LHCN-M2 (cell line): ENCODE measurements at regions not wholly inside any gene's neighbourhood (a gene's known extent, or its start where the extent isn't known, plus 50 kb on each side); places are given as distances from the start of the nearest gene placed in this dataset.
"Not testable (repeated sequence)": the region's sequence is repeated elsewhere in the genome, so short reads cannot be mapped to it uniquely, and the experiment has no call there.

ENCODE experiments used
- DNase-seq: peaks from one replicate; pipeline ENCODE4 v3.0.0-alpha.2; 2012; ENCODE audit warnings: low read depth

GRCh38 chr4:101670897-101671296 is 119.6 kb upstream of the BANK1 start:
- no peak for DNase-seq

- DNase-seq, result no peak
These were observed 120.2 kb upstream of the BANK1 start for GRCh38 chr4:101670370-101670769.

DNA sequence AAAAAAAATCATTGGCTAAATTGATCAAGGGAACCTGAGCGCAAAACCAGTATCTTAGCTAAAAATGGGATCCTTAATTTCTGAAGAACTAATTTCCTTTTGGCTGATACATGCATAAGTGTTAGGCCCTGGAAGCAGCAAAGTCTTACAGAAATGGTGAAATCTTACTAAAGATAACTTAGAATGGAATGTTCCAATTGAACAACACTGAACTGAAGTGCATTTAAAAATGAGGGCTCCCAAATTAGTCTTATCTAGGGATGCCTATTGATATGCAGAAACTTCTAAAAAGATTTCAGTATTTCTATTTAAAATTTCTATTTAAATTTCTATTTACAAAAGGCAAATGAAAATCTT is 120.7 kb upstream of the BANK1 start:
- DNase-seq, result no peak

DNA sequence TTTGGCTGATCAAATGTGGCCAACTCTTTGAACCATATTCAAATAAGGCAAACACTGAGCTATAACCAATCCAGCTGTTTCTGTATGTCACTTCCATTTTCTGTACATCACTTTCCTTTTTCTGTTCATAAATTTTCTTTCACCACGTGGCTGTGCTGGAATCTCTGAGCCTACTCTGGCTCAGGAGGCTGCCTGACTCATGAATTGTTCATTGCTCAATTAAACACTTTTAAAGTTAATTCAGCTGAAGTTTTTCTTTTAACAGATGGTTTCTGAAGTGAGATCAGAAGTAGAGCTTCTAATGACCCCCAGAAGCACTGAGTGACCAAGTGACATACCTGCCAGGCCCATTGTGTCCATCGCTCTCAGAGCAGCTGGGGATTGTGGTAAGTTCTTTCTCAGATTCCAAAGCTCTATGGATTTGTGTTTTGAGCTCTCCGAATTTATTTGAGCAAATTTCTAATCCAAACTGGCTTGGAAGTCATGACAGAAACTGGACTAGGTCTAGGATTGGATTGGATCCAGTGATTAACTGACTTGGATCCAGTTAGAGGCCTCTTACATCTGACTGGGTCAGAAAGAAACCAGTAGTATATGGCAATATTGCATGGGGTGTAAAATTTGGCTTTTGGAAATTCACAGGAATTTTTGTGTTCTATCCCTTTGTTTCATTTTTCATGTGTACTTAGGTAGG is 121.2 kb upstream of the BANK1 start:
- DNase-seq, result peak; percentile 48

DNA sequence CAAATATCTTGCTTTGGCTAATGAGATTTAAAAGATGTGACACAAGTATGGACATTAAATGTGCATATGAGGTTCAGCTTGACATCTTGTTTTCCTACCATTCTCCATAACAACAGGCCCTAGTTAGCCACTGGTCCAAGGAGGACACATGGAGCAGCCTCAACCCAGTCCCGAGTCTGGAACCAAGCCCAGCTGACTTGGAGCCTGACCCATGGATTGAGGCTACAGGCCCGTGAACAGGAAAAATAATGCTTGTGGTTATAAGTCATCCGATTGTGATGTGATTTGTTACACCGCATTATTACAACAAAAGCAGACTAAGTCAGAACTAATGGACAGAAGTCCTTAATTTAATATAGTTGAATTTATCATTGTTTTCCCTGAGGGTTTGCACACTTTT is 123.2 kb upstream of the BANK1 start:
- DNase-seq, result peak; percentile 66

- peak; percentile 31 for DNase-seq
These were observed 129.9 kb upstream of the BANK1 start for GRCh38 chr4:101660607-101661006.

DNA sequence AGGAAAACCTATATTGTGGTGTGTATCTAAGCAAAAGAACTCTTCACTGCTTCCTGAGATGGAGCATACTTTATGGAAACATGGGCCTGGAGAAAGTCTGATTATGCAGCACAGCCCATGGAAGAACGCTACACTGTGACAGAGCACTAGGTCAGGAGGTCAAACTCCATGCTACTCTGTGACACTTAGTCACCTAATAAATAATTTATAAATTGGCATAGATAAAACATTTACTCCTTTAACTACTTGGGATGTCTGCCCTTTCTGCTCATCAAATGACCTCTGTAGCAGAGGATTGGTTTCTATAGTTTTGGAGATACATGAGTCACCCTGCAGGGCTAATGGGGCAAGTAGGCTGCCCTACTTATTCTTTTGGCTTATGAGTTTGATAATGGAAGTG is 134.7 kb upstream of the BANK1 start:
- no peak for DNase-seq

- no peak for DNase-seq
These were observed 135.5 kb upstream of the BANK1 start for GRCh38 chr4:101655005-101655404.

- peak; percentile 72 for DNase-seq
These were observed 138.8 kb upstream of the BANK1 start for GRCh38 chr4:101651778-101652177.

GRCh38 chr4:101649790-101650515 is 140.6 kb upstream of the BANK1 start:
- no peak for DNase-seq

DNA sequence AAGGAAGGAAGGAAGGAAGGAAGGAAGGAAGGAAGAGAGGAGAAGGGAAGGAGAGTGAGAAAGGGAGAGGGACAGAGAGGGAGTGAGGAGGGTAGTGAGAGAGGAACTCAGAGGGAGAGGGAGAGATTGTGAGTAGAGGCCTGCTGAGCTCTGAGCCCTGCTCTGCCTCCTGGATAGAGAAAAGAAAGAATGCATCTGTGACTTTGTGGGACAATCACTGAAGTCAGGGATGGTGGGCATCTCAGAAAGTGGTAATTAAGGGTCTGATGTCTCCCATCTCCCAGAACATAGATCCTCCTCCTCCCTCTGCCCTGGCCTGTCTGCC is 142.9 kb upstream of the BANK1 start:
- DNase-seq, result no peak

GRCh38 chr4:101644516-101644915 is 146.0 kb upstream of the BANK1 start:
- DNase-seq, result no peak

DNA sequence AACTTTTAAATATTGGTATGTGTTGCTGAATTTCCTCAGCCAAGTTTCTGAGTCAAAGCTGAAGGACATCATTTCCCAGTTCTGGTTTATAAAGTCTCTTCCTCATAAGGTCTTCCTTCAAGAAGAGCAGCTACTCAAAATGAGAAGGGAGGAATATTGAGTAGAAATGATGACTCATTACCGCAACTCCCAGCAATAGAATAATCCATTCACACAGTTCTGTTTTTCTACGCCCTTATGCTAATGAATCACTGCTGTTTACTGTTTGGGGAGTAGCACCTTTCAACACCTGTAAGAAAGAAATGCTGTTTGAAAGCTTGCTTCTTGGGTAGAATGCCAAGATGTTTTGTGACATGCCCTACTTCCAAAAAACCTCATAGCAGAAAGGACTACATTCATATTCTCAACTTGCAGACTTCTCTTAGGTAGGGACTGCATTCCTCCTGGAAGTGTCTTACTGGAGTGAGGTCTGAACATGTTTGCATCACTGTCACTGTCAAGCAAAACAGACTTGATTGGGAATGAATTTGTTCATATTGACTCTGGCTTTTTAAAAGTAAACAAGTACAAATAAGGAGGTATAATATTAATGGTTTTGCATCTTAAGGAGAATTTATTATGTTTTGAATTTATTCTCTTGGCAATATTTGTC is 147.2 kb upstream of the BANK1 start:
- DNase-seq, result peak; percentile 17

GRCh38 chr4:101632766-101633165 is 157.8 kb upstream of the BANK1 start:
- DNase-seq, result not testable (repeated sequence)

- DNase-seq, result no peak
These were observed 160.1 kb upstream of the BANK1 start for GRCh38 chr4:101630319-101630986.

GRCh38 chr4:101621120-101621519 is 169.4 kb upstream of the BANK1 start:
- DNase-seq, result peak; percentile 58

DNA sequence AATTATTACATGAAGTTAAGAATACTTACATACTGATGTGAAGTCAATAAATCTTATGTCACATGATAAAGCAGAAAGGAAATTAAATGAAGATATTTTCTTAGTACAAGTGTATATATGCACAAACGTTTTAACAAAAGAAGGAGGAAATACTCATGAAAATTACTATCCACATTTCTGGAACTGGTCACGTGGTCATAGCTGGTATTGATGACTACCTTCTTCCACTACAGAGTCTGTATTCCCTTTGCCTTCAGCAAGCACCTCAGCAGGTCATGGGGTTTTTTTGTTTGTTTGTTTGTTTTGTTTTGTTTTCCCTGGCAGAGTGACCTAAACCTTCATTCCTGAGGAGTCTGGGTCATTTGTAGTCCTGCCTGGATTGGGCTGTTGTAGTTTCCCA is 174.9 kb upstream of the BANK1 start:
- no peak for DNase-seq

DNA sequence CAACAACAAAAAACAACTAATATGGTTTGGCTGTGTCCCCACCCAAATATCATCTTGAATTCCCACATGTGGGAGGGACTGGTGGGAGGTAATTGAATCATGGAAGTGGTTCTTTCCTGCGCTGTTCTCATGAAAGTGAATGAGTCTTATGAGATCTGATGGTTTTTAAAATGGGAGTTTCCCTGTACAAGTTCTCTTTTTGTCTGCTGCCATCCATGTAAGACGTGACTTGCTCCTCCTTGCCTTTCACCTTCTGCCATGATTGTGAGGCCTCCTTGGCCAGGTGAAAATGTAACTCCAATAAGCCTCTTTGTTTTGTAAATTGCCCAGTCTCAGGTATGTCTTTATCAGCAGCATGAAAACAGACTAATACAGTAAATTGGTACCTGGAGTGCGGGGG is 183.5 kb upstream of the BANK1 start:
- not testable (repeated sequence) for DNase-seq

- DNase-seq, result peak; percentile 79
These were observed 185.6 kb upstream of the BANK1 start for GRCh38 chr4:101604976-101605375.

DNA sequence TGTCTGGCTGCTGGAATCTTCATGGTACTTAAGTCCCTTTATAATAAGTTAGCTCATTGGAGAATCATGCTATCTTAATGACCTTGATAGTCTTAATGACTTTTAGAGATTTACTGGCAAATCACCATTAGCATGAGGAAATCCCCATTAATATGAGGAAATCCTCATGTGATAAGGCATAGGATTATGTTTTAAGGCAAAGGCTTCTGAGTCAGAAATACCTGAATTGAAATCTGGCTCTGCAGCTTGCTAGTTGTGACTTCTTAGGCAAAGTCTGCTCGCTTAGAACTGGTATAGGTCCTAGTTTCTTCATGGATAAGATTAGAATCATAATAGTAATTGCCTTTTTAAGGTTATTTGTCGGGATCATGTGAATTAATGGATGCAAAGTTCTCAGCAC is 190.2 kb upstream of the BANK1 start:
- no peak for DNase-seq

GRCh38 chr4:101599620-101600019 is 190.9 kb upstream of the BANK1 start:
- DNase-seq, result peak; percentile 80

DNA sequence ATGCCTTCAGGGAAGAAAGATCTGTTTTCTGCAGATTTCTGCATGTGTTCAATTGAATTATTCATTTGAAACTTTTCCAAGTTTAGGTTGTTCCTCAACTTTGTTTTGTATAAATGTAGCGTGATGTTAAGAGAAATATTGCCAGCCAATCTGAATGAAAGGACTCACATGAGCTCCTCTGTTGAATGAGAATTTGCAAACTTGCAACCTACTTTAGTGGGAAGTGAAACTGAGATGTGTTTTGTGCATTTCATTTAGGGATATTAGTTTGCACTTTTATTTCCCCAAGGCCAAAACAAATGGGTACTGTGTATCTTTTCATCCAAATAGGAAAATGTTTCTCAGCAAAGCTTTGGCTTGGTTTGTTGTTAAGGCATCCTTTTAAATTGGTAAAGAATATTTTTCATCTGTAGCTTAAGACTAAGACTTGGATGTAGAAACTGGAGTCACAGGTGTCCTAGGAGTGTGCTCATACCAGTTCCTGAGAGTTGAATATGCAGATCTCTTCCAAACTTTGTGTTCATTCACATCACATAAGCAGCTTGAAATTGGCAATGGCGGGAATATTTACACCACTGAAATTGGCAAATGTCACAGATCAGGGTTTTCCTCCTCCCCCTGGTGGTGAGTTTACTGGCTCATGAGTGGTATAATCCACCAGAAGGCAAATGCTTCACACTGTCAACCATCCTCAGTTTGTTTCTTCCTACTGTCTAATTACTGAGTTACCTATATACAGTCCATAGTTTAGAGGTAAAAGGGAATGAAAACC is 193.6 kb upstream of the BANK1 start:
- peak; percentile 4 for DNase-seq
